ENCODE measurements at regions not wholly inside any gene's neighbourhood (a gene's known extent, or its start where the extent isn't known, plus 50 kb on each side); places are given as distances from the start of the nearest gene placed in this dataset.

GRCh38 chr11:121683791-121684190, 231.0 kb upstream of the SORL1-AS1 start:
- ChIA-PET POLR2A (no interaction called here), CTCF (no interaction called here)
- no peak overlapping the region for H3K27ac Mint-ChIP-seq
- no peaks in the 10 kb centered on the region for H3K9me3 Mint-ChIP-seq
- TF ChIP-seq CTCF (IDR thresholded peaks at IDR 0.05), result no peak
- no peak for ATAC-seq (ENCODE audit: poor library complexity)
- peak in 1 of 14 experiments; percentile 3 for DNase-seq
- H3K4me1 Mint-ChIP-seq (ENCODE audit: low read depth), result no peaks in the 10 kb centered on the region
- Histone ChIP-seq H3K9me3 (ENCODE audit: control insufficient read depth in 1 of 2, insufficient read depth in 1 of 2, low read length in 2 of 2) (peaks cover 0 to 3% of the 10 kb centered on the region in 2 experiments), H3K27me3 (ENCODE audit: control insufficient read depth in 1 of 2, insufficient read depth in 2 of 2, low read length in 2 of 2) (no peaks in the 10 kb centered on the region), H3K36me3 (ENCODE audit: insufficient read depth, low read length) (no peaks in the 10 kb centered on the region), H3K4me3 (ENCODE audit: low read length) (no peak overlapping the region), H3K27ac (ENCODE audit: low read depth in 1 of 2, low read length in 2 of 2) (no peak overlapping the region), H3K4me1 (ENCODE audit: insufficient read depth, low read length) (no peaks in the 10 kb centered on the region)
- H3K27me3 Mint-ChIP-seq, result peaks cover 18% of the 10 kb centered on the region
- no peak overlapping the region for H3K4me3 Mint-ChIP-seq
- intact Hi-C loops (cut with DNase I, micrococcal nuclease), result no loop called here
- no peaks in the 10 kb centered on the region for H3K36me3 Mint-ChIP-seq (ENCODE audit: low read depth)
